ENCODE measurements at regions not wholly inside any gene's neighbourhood (a gene's known extent, or its start where the extent isn't known, plus 50 kb on each side); places are given as distances from the start of the nearest gene placed in this dataset.

DNA sequence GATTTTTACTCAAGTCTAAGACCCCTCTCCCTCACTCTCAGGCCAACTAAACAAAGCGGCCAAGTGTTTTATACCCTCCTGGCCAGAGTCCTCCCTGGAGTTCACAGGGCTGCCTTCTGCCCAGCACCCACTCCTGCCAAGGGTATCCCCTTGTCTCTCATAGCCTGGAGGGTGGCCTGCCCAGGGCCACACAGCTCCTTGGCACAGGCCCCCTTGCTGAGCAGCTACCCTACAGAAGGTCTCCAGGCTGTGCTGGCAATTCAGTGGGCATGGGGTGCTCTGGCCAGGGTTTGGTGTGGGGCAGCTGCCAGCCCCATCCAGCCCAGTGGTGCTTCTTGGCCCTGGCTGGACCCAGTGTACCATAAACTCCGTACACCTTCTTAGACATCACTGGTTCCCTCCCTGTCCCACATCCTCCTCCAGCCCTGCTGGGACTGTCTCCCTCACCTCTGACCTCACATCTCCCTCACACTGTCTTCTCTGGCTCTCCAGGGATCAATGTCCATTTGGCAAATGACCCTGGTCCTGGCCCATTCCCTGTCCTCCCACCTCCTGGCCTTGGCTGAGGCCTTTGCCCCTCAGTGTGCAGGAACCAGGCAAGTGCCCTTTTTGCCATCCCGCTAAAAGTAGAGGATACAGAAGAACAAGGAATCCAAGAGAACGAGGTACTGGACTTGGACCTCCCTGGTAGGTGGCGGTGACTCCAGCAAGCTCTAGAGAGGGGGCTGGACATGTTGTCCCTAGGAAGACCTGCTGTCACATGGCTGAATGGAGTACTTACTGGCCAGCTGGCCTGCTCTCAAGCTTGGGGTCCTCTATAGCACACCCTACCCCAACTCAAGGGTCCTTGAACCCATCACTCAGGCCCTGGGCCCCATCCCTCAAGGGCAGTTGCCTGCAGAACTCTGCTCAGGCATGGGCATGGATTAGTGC is 50.0 kb upstream of the TRPM1 start:
- DNase-seq: no peak

DNA sequence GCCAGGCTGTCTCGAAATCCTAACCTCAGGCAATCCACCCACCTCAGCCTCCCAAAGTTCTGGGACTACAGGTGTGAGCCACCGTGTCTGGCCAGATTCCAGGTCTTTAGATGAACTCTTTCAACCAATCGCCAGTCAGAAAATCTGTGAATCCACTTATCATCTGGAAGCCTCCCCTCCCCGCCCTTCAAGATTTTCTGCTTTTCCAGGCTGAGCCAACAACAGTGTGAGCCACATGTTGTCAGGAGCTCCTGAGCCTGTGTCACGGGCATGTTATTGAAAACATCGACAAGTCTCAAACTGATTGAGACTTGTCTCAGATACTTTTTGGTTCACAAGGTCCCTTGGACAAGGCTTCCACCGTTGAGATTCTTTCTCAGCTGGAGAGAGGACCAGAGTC is 52.0 kb upstream of the TRPM1 start:
- DNase-seq: no peak

DNA sequence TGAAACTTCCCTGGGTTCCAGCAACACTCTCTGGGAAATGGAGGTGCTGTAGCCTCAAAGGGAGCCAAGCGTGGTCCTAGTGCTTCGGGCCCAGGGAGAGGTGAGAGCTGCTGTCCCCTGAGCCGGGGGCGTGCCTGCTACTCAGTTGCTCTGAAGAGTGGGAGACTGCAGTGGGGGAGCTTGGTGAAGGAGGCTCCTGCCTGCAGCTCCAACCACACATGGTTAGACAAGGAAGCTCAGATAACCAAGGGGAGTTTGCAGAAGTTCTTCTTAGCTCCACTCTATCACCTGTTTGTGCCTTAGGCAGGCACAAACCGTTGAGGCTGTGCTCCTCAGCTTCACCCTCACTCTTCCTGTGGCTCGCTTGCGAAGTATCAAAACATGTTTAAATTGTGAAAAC is 53.6 kb upstream of the TRPM1 start:
- DNase-seq: no peak

DNA sequence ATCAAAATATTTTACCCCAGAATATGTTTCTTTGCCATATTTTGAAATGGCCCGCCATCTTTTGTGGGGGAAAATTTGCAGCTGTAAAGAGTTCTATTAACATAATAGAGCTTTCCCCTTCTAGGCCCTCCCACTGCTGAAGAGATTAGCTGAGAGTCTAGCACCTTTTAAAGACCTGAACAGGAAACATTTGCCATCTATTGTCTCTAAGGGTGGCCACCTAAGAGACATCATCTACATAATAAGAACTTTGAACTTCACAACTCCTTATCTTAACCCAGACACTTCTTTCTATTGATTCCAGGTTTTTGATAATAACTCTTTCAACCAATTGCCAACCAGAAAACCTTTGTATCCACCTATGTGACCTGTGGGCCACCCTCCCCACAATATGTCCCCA is 54.7 kb upstream of the TRPM1 start:
- no peak for DNase-seq

DNA sequence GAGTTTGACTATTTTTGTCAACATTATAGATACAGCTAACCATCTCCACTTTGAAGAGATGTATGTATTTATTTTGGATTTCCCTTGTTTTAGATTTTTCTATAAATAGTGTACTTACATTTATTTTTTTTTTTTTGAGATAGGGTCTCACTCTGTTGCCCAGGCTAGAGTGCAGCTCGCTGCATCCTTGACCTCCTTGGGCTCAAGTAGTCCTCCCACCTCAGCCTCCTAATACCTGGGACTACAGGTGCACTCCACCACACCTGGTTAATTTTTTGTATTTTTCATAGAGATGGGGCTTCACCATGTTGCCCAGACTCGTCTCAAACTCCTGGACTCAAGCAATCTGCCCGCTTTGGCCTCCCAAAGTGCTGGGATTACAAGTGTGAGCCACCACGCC is 55.3 kb upstream of the TRPM1 start:
- DNase-seq: no peak

DNA sequence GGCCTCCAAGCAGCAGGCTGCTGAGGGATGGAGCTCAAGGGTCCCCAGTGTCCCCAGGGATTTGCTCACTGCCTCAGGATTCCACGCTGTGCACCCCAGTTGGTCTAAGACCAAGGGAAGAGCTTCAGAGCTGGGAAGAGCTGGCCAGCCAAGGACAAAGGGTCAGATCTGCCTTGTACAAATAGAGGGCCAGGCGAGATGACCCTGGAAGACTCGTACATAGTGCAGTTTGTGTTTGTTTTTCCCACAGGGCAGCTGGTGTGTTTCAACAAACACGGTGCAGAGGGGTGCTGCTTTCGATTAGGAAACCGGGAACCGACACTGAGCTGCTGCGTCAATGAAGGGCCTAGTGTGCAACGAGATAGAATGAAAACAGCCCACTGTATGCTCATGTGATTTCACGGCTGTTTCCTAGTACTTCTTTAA is 56.1 kb upstream of the TRPM1 start:
- no peak for DNase-seq

DNA sequence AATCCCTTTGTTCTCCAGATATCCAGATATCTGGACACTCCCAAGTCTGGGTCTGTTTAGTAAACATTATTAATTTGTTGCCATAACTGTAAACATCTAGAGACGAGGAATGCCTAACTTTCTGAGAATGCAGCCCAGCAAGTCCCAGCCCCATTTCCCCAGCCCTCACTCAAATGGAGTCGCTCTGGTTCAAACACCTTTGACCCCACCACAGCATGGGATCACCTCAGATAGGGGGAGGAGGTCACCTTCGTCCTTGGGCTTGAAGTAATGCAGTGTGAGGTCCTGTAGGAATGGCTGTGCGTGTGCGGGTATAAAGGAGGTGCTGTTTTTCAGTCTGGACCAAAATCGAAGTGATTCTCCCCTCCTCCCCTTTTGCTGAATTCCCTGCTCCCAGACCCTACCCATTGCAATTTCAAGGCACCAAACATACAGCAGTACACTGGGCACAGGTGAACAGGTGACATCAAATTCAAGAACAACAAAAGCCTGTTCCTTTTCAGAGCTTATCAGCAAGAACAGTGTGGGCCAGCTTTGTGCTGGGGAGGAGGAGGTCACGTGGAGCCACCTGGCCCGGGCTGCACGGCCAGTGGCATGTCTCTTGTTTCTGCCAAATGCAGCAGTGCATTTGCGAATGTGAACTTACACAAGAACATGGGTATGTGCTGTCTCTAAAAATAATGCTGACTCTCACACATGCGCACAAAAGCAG is 57.5 kb upstream of the TRPM1 start:
- DNase-seq: no peak

DNA sequence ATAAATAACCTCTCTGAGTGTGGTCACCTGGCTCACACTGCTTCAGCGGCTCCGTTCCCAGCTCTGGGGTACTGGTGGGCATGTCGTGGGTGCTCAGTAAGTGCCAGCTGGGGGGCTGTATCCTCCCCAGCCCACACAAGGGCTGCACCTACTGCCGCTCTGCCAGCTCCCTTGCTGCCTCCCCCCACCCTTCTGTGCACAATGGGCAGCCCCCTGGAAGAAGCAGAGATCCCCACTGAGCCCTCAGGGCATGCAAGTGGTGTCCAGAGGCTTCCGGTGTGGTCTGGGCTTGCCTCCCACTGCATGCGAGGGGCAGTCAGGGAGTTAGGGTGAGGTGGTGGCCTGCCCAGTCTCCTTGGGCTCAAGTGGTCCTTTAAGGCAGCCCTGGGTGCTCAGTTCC is 58.3 kb upstream of the TRPM1 start:
- DNase-seq: no peak

DNA sequence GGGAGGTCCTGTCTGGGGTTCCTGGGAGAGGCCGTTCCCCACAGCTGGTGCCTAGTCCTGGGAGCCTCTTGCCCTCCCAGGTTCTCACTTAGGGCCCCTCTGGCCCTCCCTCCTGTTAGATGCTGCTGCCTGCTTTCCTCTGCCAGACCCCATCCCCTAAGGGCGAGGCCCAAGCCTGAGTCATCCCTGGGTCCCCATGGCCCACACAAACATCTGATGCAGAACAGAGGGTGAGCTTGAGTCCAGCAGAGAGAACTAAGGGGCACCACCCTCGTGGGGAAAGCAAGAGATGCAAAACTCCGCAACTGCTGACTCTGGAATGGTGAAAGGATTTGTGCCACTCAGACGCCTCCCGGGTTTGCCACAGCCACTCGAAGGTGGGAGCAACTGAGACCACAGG is 58.8 kb upstream of the TRPM1 start:
- no peak for DNase-seq

DNA sequence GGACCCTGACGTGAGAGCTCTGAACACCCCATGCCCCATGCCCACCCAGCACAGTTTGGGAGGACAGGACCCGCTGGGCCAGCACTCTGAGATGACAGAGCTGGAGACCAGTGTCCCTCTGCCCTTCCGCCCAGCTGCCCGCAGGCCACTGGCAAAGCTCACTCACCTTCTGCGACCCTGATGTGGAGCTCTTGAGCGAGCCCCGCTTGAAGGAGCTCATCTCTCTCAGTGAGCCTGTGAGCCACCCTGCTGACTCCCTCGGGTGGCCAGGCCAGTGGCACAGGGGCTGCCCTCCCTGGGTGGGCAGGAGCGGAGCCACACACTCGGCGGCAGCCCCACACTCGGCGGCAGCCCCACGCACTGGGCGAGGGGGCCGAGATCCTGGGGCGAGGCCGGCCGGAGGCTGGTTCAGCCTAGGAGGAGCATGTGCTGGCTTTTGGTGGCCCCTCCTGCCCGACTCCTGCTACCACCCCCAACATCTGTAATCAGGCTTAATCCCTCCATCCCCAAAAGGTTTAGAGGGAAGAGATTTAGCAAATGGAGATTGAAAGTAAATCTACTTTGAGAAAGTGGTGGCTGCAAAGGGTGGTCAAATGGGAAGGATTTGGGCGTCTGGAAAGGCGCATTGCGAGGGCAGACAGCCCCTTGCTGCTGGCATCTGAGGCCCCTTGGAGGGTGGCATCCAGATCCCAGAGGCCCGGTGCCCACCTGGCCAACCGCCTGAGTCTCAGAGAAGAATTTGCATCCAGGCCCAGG is 59.4 kb upstream of the TRPM1 start:
- no peak for DNase-seq

DNA sequence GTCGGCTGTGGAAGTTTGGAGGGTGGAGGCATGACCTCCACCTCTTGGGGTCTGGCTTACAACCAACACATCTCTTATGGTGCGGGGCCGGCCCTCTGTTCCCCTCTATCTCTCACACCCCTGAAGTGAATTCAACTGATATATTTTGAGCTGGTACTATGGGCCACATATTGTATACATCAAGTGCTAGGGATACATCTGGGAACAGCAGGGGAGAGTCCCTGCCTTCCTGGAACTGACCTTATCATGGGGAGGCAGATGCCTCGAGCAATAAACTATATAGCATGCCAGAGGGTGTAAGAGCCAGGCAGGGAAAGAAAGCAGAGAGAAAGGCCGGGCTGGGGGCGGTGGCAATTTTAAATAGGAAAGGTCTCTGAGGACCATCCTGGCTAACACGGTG is 60.4 kb upstream of the TRPM1 start:
- DNase-seq: no peak

DNA sequence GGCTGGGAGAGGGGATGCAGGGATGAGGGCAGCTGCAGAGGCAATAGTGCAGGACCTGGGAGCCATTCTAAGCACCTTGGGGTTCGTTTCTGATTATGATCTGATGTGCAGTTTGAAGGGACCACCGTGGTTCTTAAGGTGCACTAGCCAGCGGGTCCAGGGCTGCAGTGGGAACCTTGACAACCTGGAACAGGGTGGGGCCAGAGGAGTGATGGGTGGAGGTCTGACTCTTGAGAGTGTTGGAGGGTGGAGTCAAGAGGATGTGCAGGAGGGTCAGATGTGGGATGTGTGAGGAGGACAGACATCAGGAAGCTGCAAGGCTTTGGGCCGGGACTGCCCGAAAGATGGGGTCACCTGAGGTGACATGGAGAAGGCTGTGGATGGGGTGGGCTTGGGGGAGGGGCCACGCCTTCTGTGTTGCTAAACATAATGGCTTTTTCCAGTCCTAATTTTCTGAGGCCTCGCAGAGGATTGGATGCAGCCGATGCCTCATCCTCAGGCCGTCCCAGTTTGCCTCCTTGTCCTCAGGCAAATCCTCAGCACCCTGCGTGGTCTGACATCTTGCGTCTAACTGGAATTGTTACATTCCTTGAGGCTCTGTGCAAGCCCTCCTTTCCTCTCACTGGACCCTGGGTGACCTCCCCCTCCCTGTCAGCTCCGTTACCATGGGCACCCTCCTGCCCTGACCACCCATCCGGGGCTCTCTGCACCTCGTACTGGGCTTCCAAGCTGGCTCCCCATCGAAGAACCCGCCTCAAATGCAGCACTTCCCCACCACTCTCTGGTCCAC is 61.4 kb upstream of the TRPM1 start:
- no peak for DNase-seq

DNA sequence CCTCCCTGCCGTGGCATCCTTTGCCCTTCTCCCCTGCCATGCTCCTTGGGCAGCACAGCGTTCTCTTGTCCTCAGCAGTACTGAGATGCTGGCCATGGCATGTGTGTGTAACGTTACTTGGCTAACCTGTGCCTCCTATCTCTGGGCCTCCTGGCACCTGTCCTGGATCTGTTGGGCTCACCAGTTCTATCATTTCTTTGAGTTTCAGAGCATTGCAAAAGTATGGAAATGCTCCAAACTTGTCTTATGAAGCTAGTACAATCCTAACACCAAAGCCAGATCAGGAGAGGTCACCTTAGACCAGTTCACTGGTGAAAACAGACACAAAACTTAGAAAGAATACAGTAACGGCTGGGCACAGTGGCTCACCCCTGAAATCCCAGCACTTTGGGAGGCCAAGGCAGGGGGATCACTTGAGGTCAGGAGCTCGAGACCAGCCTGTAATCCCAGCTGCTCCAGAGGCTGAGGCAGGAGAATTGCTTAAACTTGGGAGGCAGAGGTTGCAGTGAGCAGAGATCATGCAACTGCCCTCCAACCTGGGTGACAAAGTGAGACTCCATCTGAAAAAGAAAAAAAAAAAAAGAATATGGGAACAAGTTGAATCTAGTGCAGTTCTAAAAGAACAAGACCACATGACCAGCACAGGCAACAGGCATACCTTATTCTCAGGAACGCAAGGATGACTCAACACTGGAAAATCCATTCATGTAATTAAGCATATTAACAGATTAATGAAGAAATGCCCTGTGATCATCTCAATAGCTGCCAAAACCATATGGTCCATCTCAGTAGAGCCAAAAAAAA is 62.4 kb upstream of the TRPM1 start:
- DNase-seq: no peak

DNA sequence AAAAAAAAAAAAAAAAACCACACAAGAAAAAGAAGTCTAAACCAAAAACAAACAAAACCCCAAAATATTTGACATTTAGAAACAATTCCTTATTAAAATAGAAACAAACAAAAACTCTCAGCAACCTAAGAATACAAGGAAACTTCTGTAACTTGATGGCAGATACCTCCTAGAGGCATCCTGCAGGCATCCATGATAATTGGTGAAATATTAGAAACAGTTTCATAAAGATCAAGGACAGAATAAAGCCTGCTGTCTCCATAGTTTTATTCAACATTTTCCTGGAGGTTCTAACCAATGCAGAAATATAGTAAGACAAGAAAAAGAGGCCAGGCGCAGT is 63.0 kb upstream of the TRPM1 start:
- DNase-seq: no peak

DNA sequence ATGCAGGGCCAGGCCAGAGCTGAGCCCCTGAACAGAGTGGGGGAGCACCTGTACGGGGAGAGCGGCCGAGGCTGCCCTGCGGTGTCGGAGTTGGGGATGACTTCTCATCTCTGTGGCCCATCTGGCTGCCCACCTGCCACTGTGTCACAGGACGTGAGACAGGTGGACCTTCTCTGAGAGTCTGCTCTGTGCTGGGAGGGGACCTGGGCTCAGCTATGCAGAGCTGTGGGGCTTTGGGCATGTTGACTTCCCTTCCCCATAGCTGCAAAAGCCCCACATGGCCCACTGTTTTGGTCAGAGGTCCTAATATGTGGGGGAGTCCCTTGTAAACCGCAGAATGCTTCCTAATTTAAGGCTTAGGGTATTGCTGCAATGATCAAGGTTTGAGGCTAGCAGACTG is 68.0 kb upstream of the TRPM1 start:
- no peak for DNase-seq

DNA sequence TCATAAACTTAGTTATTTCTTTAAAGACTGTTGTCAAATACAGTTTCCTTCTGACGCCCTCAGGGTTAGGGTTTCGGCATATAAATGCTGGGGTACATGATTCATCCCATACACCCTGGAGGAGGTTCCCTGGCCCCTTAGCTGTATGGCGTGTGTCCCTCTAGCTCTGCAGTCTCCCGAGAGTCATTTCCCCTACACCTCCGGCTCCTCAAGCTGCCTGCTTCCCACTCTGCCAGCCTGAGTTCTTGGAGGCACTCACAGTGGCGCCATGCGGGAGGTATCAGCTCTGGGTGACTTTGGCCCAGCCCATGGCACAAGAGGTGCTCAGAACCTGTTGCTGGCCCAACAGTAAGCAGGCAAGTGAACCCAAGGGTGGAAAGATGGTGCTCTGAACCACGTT is 70.2 kb upstream of the TRPM1 start:
- no peak for DNase-seq

DNA sequence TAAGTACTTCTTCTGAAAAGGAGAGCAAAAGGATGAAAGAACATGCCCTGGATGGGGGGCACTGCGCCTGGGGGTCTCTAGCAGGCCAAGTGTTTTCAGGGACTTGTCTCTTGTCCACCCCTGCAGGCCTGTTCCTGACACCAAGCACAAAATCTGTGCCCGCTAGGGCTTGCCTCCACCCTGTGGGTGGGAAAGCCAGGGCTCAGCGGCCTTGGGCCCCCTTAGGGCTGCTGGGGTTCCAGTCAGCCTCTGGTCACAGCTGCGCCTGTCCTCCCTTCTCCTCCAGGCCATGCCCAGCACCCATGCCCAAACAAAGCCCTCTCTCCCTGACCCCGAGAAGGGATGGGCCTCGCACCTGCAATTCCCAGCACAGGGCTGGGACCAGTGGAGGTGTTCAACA is 71.1 kb upstream of the TRPM1 start:
- no peak for DNase-seq

DNA sequence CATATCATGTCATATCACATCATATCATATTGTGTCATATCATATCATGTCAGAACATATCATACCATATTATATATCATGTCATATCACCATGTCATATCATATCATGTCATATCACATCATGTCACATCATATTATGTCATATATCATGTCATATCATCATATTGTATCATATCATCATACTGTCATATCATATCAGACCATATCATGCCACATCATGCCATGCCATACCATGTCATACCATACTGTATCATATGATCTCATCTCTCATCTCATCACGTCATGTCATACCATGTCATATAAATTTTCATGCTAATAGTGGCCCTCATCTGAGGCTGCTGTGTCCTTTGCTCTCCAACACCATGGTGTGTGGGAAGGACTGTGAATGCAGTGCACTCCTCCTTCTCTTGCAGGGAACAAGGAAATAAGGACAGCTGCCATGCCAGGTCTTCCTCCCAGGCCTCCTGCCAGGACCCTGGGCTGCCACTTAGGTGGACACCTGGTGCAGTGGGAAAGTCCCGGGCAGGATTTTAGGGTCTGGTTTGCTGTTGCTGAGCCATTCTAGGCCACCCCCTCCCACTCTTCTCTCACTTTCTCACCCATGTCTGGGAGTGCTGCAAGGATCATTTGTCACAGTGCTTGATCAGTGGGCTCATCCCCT is 72.4 kb upstream of the TRPM1 start:
- DNase-seq: no peak

DNA sequence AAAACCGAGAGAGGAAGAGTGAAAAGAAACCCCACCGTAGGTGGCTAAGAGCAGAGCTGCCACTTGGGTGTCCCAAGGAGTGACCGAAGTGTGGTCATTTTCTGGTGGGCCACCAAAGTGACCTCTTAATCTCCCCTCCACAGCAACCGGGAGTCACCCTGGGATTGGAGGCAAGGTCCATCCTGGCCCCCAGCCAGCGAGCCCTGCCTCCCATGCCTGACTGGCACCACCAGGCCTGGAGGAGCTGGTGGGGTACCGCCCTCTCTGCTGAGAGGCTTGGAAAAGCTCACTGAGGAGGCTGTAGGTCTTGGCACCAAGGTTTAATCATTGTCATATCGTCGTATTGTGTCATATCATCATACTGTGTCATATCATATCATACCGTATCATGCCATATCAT is 74.0 kb upstream of the TRPM1 start:
- no peak for DNase-seq

DNA sequence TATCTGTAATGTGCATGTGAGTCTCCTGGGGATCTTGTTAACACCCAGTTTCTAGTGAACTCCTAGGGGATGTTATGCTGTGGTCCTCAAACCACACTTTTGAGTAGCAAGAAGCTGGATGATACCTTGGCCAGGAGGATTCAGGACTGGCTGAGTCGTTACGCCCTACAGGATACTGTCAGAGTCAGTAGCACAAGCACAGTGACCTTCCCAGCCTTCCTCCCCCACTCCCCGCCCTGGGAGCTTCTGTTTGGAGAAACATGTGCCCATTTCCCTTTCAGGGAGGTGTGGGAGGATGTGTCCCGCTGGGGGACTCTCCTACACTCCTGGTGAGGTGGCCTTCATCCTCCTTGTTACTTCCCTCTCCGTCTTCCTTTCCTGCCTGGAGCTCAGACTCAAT is 76.4 kb upstream of the TRPM1 start:
- no peak for DNase-seq

DNA sequence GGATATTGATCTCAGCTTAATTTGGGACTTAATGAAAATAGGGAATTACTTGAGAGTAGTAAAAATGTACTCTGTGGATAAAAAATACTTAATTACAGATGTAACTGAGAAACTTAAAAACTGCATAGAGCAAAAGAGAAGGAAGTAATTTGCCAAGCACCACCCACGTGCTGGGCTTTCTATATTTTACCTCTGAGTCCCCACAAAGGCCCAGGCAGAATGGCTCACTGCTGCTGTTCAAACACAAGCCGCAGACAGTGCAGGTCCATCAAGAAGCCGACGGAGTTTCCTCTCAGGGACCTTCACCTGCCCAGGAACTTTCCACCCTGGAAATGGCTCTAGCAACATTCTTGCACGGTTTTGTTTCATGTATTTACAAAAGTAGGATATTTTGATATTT is 77.2 kb upstream of the TRPM1 start:
- DNase-seq: no peak

DNA sequence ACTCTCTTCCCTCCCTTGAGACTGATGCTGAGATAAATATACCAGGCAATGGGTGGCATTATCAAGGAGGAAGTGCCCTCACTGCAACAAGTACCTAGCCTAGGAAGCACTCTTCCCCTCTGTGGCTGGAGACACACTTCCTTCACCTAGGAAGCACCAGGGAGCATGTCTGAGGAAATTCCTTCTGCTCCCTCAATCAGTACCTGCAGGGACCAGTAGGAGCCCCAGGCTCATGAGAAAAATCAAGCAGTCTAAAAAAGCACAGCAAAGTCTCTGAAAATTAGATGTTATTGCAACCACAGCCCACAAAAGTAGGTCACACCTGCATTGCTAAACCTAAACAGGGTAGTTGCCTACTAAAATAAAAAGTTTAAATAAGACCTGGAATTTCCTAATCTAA is 78.2 kb upstream of the TRPM1 start:
- DNase-seq: no peak
